ENCODE measurements at regions not wholly inside any gene's neighbourhood (a gene's known extent, or its start where the extent isn't known, plus 50 kb on each side); places are given as distances from the start of the nearest gene placed in this dataset.

DNA sequence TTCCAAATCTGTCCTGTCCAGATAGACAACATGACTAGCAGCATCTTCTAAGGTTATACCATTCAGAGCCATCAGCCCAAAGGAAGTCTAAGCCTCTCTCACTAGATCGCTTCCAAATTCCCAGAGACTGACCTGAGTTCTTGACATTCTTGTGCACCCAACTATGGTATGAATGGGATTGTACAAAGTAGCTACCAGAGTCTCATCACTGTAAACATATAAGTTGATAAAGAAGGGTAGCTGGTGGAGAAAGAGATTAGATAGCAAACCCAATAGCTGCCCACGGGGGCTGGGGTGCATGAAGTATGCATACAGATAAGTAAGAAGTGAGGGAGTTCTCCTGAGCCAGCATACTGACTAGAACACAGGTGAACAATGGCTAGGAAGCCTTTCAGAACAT, 180.0 kb downstream of the PLPP3 start:
- Histone ChIP-seq H2BK120ac (replicated peaks; ENCODE audit: low read depth, low read length) (no peak overlapping the region), H4K20me1 (replicated peaks in 1 of 2; ENCODE audit: control insufficient read depth in 1 of 2, insufficient read depth in 2 of 2, low read length in 2 of 2) (no peaks in the 10 kb centered on the region), H2BK20ac (ENCODE audit: low read length) (no peak overlapping the region), H4K91ac (replicated peaks; ENCODE audit: insufficient read length, low read length) (no peak overlapping the region), H2BK15ac (ENCODE audit: low read length) (no peak overlapping the region), H3K23ac (ENCODE audit: insufficient read length) (no peak overlapping the region), H3K27me3 (replicated peaks in 1 of 4; ENCODE audit: control insufficient read depth in 3 of 4, extremely low read depth in 1 of 4, insufficient read depth in 3 of 4, low read length in 3 of 4) (no peaks in the 10 kb centered on the region), H3K56ac (replicated peaks; ENCODE audit: insufficient read length, low read depth, low read length) (no peak overlapping the region), H4K8ac (ENCODE audit: extremely low read depth, insufficient read depth, low read length) (no peak overlapping the region), H2BK12ac (ENCODE audit: low read depth, low read length) (no peak overlapping the region), H3K79me2 (ENCODE audit: control insufficient read depth in 1 of 2, insufficient read depth in 2 of 2, low read length in 2 of 2) (no peaks in the 10 kb centered on the region), H3K4me2 (ENCODE audit: insufficient read depth in 1 of 2, low read depth in 2 of 2, low read length in 2 of 2) (no peak overlapping the region), H3K9ac (replicated peaks in 1 of 4; ENCODE audit: extremely low read depth in 1 of 4, low read depth in 3 of 4, low read length in 3 of 4) (no peak overlapping the region), H3K79me1 (ENCODE audit: low read depth, low read length) (no peaks in the 10 kb centered on the region), H2AFZ (ENCODE audit: low read length) (no peak overlapping the region), H3K18ac (ENCODE audit: extremely low read depth, low read length) (no peak overlapping the region), H2AK5ac (ENCODE audit: low read depth, low read length) (no peak overlapping the region), H3K4ac (replicated peaks; ENCODE audit: insufficient read length, low read depth, low read length) (no peak overlapping the region), H2BK5ac (ENCODE audit: low read depth, low read length) (no peak overlapping the region), H3K4me1 (replicated peaks in 1 of 4; ENCODE audit: control insufficient read depth in 3 of 4, insufficient read depth in 4 of 4, low read length in 3 of 4) (peaks cover 0 to 3% (median 0%) of the 10 kb centered on the region in 4 experiments; a peak in 1 of 7 replicates), H3K27ac (ENCODE audit: low read depth, low read length) (no peak overlapping the region), H3K9me3 (ENCODE audit: insufficient read depth in 2 of 2, low read depth in 1 of 2, low read length in 1 of 2) (no peaks in the 10 kb centered on the region), H3K36me3 (ENCODE audit: control insufficient read depth in 2 of 4, insufficient read depth in 4 of 4, low read length in 3 of 4) (no peaks in the 10 kb centered on the region), H3K4me3 (ENCODE audit: extremely low read depth in 1 of 4, insufficient read depth in 2 of 4, low read depth in 3 of 4, low read length in 4 of 4) (no peak overlapping the region), H4K5ac (ENCODE audit: insufficient read length, low read depth, low read length) (no peak overlapping the region), H3K14ac (ENCODE audit: insufficient read length) (no peak overlapping the region), H3K23me2 (ENCODE audit: low read depth, low read length) (no peaks in the 10 kb centered on the region)
- DNase-seq (ENCODE audit: low read depth in 1 of 2, low spot score in 2 of 2) (no peak), FAIRE-seq (no peak)
- no peak for TF ChIP-seq HDAC6 (IDR thresholded peaks at IDR 0.05; ENCODE audit: low read depth, low read length)
- POLR2A ChIA-PET (ENCODE audit: partially characterized antibody), result interaction anchor here (1.3 kb wide), 1 partner anchor 54 kb away, joined by 3 read pairs; no protein-coding TSS in a partner anchor
- CTCF ChIA-PET (ENCODE audit: partially characterized antibody), result interaction anchor here (6.7 kb wide), 1 partner anchor 11 kb away, joined by 40 read pairs; no protein-coding TSS in a partner anchor
- 93% methylated on average over 2 of the region's 2 CpGs; no CpG with 5 or more reads in 1 of the 2 experiments for WGBS, 2 experiments (ENCODE audit: extremely low coverage in 1 of 2, insufficient coverage in 1 of 2, insufficient read length in 1 of 2, insufficient replicate concordance in 2 of 2, low coverage in 1 of 2, low lambda C conversion rate in 2 of 2, missing lambda C conversion rate in 1 of 2)
